SK-N-SH treated with all-trans-retinoic acid at 6 μM for 48 hours (cell line): ENCODE measurements at regions not wholly inside any gene's neighbourhood (a gene's known extent, or its start where the extent isn't known, plus 50 kb on each side); places are given as distances from the start of the nearest gene placed in this dataset.

ENCODE experiments used
- OSR1 ChIP-seq: fragments of 250-450 bp; sonication (Bioruptor Pico); IDR thresholded peaks from 2 replicates; pipeline ENCODE4 v1.8.0; 2022; ENCODE audit warnings: moderate library complexity, mild to moderate bottlenecking, inconsistent platforms
- TF ChIP-seq, protein P1 (sequence below): fragments of 250-450 bp; sonication (Bioruptor Pico); IDR thresholded peaks from 2 replicates; pipeline ENCODE4 v1.8.0; 2021; ENCODE audit warnings: low read depth, mild to moderate bottlenecking, moderate library complexity, borderline replicate concordance

DNA sequence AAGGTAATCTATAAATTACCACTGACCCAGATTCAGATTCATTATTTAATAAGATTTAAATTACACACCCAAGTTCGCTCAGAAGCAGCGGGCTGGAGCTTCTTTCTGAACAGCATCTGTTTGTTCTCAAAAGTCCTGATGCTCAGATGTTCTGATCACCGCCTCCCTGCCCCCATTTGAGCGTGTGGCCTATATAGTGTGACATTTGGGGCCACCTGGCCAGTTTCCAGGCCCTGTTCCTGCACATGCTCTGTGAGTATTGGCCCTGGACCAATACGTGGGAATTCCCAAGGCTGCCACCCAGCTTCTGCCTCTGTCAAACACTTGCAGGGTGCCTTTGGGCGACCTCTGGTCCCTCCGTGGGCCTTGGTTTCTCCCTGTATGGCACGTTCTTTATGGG lies 228.8 kb downstream of the TFAP2C start:
- no peak for TF ChIP-seq OSR1
- TF ChIP-seq, protein P1, sequence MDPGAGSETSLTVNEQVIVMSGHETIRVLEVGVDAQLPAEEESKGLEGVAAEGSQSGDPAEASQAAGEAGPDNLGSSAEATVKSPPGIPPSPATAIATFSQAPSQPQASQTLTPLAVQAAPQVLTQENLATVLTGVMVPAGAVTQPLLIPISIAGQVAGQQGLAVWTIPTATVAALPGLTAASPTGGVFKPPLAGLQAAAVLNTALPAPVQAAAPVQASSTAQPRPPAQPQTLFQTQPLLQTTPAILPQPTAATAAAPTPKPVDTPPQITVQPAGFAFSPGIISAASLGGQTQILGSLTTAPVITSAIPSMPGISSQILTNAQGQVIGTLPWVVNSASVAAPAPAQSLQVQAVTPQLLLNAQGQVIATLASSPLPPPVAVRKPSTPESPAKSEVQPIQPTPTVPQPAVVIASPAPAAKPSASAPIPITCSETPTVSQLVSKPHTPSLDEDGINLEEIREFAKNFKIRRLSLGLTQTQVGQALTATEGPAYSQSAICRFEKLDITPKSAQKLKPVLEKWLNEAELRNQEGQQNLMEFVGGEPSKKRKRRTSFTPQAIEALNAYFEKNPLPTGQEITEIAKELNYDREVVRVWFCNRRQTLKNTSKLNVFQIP (CRISPR knock-in tag): no peak
